H1 (cell line): ENCODE measurements at regions not wholly inside any gene's neighbourhood (a gene's known extent, or its start where the extent isn't known, plus 50 kb on each side); places are given as distances from the start of the nearest gene placed in this dataset.

Experiments used
- CHD2 ChIP-seq: IDR thresholded peaks from 2 replicates; pipeline ENCODE4 v1.6.1; 2012; ENCODE audit warnings: low read length, improper control_type of control experiment
- HDAC6 ChIP-seq: IDR thresholded peaks from one replicate; pipeline ENCODE4 v1.7.1; 2012; ENCODE audit warnings: low read depth, mild to moderate bottlenecking, inconsistent platforms, low read length, moderate library complexity
- MAFK ChIP-seq: IDR thresholded peaks from 2 replicates; pipeline ENCODE4 v1.6.1; 2012; ENCODE audit warnings: low read depth, mild to moderate bottlenecking, improper control_type of control experiment, low read length
- RBBP5 ChIP-seq: IDR thresholded peaks from 2 replicates; pipeline ENCODE4 v1.7.1; 2012; ENCODE audit warnings: low read depth, mild to moderate bottlenecking, inconsistent platforms, low read length, moderate library complexity, borderline replicate concordance
- ZNF274 ChIP-seq: IDR thresholded peaks from 2 replicates; pipeline ENCODE4 v1.7.0; 2012; ENCODE audit warnings: low read length, borderline replicate concordance; ENCODE audit errors: extremely low read depth
- TF ChIP-seq, protein P1 (sequence below): fragments of 300-600 bp; sonication (generic); IDR thresholded peaks from 2 replicates; pipeline ENCODE4 v1.7.1; 2012; ENCODE audit warnings: low read length, moderate library complexity, mild to moderate bottlenecking, inconsistent platforms; ENCODE audit not compliant: insufficient replicate concordance
- TF ChIP-seq, protein P2 (sequence below), 3 experiments: IDR thresholded peaks; 1 replicate in 2 of 3; 2 replicates in 1 of 3; pipeline versions ENCODE4 v1.5.1 to v1.6.1; 2011; ENCODE audit warnings: low read length in 3 of 3, mild to moderate bottlenecking in 3 of 3, inconsistent platforms in 2 of 3, low read depth in 1 of 3, moderate library complexity in 1 of 3; ENCODE audit not compliant: insufficient read depth in 1 of 3; ENCODE audit errors: control extremely low read depth in 1 of 3

DNA sequence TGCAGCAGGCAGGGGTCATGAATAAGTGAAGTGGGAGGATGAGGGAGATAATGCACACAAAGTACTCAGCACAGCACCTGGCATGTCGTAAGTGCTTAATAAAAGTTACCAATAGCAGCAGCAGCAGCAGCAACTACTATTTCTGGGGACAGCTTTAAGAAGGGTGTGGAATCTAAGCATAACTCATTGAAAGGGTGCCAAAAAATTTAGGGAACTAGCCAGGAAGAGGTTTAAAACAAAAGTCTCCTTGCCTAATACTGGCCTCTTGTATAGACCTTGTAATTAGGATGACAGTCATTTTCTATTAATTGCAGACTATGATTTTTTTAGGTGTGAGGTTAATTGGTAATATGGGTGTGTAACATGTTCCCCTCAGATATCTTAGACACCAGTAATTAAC, 179.9 kb downstream of the PTPN11 start (continued):
- no peak for TF ChIP-seq CHD2
- TF ChIP-seq ZNF274 = no peak
- TF ChIP-seq, protein P1, sequence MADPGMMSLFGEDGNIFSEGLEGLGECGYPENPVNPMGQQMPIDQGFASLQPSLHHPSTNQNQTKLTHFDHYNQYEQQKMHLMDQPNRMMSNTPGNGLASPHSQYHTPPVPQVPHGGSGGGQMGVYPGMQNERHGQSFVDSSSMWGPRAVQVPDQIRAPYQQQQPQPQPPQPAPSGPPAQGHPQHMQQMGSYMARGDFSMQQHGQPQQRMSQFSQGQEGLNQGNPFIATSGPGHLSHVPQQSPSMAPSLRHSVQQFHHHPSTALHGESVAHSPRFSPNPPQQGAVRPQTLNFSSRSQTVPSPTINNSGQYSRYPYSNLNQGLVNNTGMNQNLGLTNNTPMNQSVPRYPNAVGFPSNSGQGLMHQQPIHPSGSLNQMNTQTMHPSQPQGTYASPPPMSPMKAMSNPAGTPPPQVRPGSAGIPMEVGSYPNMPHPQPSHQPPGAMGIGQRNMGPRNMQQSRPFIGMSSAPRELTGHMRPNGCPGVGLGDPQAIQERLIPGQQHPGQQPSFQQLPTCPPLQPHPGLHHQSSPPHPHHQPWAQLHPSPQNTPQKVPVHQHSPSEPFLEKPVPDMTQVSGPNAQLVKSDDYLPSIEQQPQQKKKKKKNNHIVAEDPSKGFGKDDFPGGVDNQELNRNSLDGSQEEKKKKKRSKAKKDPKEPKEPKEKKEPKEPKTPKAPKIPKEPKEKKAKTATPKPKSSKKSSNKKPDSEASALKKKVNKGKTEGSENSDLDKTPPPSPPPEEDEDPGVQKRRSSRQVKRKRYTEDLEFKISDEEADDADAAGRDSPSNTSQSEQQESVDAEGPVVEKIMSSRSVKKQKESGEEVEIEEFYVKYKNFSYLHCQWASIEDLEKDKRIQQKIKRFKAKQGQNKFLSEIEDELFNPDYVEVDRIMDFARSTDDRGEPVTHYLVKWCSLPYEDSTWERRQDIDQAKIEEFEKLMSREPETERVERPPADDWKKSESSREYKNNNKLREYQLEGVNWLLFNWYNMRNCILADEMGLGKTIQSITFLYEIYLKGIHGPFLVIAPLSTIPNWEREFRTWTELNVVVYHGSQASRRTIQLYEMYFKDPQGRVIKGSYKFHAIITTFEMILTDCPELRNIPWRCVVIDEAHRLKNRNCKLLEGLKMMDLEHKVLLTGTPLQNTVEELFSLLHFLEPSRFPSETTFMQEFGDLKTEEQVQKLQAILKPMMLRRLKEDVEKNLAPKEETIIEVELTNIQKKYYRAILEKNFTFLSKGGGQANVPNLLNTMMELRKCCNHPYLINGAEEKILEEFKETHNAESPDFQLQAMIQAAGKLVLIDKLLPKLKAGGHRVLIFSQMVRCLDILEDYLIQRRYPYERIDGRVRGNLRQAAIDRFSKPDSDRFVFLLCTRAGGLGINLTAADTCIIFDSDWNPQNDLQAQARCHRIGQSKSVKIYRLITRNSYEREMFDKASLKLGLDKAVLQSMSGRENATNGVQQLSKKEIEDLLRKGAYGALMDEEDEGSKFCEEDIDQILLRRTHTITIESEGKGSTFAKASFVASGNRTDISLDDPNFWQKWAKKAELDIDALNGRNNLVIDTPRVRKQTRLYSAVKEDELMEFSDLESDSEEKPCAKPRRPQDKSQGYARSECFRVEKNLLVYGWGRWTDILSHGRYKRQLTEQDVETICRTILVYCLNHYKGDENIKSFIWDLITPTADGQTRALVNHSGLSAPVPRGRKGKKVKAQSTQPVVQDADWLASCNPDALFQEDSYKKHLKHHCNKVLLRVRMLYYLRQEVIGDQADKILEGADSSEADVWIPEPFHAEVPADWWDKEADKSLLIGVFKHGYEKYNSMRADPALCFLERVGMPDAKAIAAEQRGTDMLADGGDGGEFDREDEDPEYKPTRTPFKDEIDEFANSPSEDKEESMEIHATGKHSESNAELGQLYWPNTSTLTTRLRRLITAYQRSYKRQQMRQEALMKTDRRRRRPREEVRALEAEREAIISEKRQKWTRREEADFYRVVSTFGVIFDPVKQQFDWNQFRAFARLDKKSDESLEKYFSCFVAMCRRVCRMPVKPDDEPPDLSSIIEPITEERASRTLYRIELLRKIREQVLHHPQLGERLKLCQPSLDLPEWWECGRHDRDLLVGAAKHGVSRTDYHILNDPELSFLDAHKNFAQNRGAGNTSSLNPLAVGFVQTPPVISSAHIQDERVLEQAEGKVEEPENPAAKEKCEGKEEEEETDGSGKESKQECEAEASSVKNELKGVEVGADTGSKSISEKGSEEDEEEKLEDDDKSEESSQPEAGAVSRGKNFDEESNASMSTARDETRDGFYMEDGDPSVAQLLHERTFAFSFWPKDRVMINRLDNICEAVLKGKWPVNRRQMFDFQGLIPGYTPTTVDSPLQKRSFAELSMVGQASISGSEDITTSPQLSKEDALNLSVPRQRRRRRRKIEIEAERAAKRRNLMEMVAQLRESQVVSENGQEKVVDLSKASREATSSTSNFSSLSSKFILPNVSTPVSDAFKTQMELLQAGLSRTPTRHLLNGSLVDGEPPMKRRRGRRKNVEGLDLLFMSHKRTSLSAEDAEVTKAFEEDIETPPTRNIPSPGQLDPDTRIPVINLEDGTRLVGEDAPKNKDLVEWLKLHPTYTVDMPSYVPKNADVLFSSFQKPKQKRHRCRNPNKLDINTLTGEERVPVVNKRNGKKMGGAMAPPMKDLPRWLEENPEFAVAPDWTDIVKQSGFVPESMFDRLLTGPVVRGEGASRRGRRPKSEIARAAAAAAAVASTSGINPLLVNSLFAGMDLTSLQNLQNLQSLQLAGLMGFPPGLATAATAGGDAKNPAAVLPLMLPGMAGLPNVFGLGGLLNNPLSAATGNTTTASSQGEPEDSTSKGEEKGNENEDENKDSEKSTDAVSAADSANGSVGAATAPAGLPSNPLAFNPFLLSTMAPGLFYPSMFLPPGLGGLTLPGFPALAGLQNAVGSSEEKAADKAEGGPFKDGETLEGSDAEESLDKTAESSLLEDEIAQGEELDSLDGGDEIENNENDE = no peak
- TF ChIP-seq RBBP5 = no peak
- TF ChIP-seq, protein P2, sequence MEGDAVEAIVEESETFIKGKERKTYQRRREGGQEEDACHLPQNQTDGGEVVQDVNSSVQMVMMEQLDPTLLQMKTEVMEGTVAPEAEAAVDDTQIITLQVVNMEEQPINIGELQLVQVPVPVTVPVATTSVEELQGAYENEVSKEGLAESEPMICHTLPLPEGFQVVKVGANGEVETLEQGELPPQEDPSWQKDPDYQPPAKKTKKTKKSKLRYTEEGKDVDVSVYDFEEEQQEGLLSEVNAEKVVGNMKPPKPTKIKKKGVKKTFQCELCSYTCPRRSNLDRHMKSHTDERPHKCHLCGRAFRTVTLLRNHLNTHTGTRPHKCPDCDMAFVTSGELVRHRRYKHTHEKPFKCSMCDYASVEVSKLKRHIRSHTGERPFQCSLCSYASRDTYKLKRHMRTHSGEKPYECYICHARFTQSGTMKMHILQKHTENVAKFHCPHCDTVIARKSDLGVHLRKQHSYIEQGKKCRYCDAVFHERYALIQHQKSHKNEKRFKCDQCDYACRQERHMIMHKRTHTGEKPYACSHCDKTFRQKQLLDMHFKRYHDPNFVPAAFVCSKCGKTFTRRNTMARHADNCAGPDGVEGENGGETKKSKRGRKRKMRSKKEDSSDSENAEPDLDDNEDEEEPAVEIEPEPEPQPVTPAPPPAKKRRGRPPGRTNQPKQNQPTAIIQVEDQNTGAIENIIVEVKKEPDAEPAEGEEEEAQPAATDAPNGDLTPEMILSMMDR (IDR thresholded peaks at IDR 0.05; ENCODE audit: control extremely low read depth in 1 of 3, insufficient read depth in 1 of 3, low read depth in 1 of 3, low read length in 3 of 3) = no peak
- no peak for TF ChIP-seq MAFK
- no peak for TF ChIP-seq HDAC6
- TF ChIP-seq, all 59 proteins: peak for 0
